HL-60 (cell line): ENCODE measurements at regions not wholly inside any gene's neighbourhood (a gene's known extent, or its start where the extent isn't known, plus 50 kb on each side); places are given as distances from the start of the nearest gene placed in this dataset.
"Not testable (repeated sequence)": the region's sequence is repeated elsewhere in the genome, so short reads cannot be mapped to it uniquely, and the experiment has no call there.

Source experiments
- DNase-seq, 2 experiments: peaks; one replicate each; pipeline ENCODE4 v3.0.0-alpha.2; 2010 to 2020; ENCODE audit warnings: low read depth in 1 of 2, low spot score in 1 of 2
- H3K27ac ChIP-seq: fragments of 250-450 bp; sonication (Bioruptor Pico); replicated peaks from 2 replicates; pipeline ENCODE4 v1.5.1; 2020; ENCODE audit warnings: mild to moderate bottlenecking, moderate library complexity
- H3K27me3 ChIP-seq: fragments of 250-450 bp; sonication (Bioruptor Pico); 2 replicates; pipeline ENCODE4 v1.5.1; 2021; ENCODE audit warnings: mild to moderate bottlenecking, moderate library complexity; ENCODE audit not compliant: insufficient read depth, poor library complexity, severe bottlenecking
- H3K4me3 ChIP-seq: replicated peaks from 2 replicates; pipeline ENCODE4 v1.5.1; 2011; ENCODE audit warnings: mild to moderate bottlenecking, control low read depth, low read length; ENCODE audit not compliant: insufficient read depth
- GABPA ChIP-seq: IDR thresholded peaks from 2 replicates; pipeline ENCODE4 v1.6.1; 2012; ENCODE audit warnings: low read depth
- POLR2AphosphoS5 ChIP-seq: IDR thresholded peaks from 2 replicates; pipeline ENCODE4 v1.6.1; 2012; ENCODE audit warnings: low read depth
- SPI1 ChIP-seq: IDR thresholded peaks from 2 replicates; pipeline ENCODE4 v1.6.1; 2012; ENCODE audit warnings: low read depth, mild to moderate bottlenecking, borderline replicate concordance
- TF ChIP-seq, protein P1 (sequence below): IDR thresholded peaks from one replicate; pipeline ENCODE4 v1.5.1; 2011; ENCODE audit warnings: low read length, control low read depth, inconsistent platforms; ENCODE audit not compliant: insufficient read depth
- TF ChIP-seq, protein P2 (sequence below): IDR thresholded peaks from 2 replicates; pipeline ENCODE4 v1.6.1; 2012; ENCODE audit warnings: low read depth; ENCODE audit not compliant: insufficient replicate concordance

DNA sequence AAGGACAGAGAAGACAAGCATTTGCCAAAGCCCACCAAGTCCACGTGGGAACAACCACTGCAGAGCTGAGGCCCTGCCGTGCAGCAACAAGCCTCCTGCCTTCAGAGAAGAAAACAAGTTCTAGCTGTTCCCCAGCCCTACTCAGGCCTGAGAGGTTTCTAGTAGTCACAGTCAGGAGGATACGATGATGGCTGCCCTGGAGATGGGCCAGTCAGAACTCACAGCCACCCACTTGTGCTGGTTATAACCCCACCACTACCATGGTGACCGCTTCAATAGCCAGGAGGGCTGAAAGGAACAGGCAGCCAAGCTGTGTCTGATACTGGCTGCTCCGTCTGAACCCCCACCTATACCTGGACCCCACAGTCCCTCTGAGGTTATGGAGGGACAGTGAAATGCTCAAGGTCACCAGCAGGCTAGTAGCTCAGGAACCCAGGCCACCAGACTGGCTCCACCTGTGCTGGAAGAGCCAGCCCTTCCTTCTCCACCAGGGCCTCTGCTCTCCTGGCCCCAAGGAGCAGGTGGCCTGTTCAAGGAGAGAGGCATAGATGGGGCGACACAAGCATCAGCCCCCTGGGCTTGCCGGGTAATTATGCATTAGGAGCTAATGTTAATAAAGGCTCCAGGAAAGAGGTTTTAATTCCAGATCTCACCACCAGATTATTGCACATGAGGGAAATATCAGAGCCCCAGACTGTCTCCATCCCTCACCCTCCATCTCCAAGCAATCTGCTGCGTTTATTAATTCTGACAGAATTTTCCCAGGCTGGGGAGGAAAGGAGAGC is 125.8 kb upstream of the PCBD1 start:
- TF ChIP-seq, protein P1, sequence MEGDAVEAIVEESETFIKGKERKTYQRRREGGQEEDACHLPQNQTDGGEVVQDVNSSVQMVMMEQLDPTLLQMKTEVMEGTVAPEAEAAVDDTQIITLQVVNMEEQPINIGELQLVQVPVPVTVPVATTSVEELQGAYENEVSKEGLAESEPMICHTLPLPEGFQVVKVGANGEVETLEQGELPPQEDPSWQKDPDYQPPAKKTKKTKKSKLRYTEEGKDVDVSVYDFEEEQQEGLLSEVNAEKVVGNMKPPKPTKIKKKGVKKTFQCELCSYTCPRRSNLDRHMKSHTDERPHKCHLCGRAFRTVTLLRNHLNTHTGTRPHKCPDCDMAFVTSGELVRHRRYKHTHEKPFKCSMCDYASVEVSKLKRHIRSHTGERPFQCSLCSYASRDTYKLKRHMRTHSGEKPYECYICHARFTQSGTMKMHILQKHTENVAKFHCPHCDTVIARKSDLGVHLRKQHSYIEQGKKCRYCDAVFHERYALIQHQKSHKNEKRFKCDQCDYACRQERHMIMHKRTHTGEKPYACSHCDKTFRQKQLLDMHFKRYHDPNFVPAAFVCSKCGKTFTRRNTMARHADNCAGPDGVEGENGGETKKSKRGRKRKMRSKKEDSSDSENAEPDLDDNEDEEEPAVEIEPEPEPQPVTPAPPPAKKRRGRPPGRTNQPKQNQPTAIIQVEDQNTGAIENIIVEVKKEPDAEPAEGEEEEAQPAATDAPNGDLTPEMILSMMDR, result no peak
- no peak for TF ChIP-seq SPI1
- TF ChIP-seq POLR2AphosphoS5, result no peak
- no peak for TF ChIP-seq GABPA
- TF ChIP-seq, protein P2, sequence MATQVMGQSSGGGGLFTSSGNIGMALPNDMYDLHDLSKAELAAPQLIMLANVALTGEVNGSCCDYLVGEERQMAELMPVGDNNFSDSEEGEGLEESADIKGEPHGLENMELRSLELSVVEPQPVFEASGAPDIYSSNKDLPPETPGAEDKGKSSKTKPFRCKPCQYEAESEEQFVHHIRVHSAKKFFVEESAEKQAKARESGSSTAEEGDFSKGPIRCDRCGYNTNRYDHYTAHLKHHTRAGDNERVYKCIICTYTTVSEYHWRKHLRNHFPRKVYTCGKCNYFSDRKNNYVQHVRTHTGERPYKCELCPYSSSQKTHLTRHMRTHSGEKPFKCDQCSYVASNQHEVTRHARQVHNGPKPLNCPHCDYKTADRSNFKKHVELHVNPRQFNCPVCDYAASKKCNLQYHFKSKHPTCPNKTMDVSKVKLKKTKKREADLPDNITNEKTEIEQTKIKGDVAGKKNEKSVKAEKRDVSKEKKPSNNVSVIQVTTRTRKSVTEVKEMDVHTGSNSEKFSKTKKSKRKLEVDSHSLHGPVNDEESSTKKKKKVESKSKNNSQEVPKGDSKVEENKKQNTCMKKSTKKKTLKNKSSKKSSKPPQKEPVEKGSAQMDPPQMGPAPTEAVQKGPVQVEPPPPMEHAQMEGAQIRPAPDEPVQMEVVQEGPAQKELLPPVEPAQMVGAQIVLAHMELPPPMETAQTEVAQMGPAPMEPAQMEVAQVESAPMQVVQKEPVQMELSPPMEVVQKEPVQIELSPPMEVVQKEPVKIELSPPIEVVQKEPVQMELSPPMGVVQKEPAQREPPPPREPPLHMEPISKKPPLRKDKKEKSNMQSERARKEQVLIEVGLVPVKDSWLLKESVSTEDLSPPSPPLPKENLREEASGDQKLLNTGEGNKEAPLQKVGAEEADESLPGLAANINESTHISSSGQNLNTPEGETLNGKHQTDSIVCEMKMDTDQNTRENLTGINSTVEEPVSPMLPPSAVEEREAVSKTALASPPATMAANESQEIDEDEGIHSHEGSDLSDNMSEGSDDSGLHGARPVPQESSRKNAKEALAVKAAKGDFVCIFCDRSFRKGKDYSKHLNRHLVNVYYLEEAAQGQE, result no peak
- no peak overlapping the region for H3K27ac ChIP-seq
- no peak for DNase-seq
- no peaks in the 10 kb centered on the region for H3K27me3 ChIP-seq
- H3K4me3 ChIP-seq, result no peak overlapping the region

DNA sequence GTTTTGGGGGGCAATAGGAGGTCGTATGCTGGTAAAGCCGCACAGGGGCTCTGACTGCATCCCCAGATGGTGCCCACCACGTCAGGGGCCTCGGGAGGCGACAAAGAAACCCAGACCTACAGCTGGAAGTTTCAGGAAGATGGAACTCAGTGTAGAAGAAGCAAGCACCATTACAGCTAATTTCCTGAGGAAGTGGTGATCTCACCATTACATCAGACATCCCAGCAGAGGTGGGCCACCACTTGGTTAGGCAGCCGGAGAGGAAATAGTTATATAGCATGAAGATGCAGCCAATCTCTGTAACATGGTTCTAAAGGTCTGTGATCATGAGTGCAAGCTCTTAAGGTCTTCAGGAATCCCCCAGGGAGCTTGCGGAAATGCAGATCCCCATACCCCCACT is 127.3 kb upstream of the PCBD1 start:
- peak in 1 of 2 experiments; percentile 14 for DNase-seq
- no peak overlapping the region for H3K27ac ChIP-seq
- no peak for TF ChIP-seq GABPA
- peak; percentile 18; the same call in 1 of the 2 replicates for TF ChIP-seq SPI1
- TF ChIP-seq POLR2AphosphoS5, result no peak
- H3K27me3 ChIP-seq, result no peaks in the 10 kb centered on the region
- no peak overlapping the region for H3K4me3 ChIP-seq

DNA sequence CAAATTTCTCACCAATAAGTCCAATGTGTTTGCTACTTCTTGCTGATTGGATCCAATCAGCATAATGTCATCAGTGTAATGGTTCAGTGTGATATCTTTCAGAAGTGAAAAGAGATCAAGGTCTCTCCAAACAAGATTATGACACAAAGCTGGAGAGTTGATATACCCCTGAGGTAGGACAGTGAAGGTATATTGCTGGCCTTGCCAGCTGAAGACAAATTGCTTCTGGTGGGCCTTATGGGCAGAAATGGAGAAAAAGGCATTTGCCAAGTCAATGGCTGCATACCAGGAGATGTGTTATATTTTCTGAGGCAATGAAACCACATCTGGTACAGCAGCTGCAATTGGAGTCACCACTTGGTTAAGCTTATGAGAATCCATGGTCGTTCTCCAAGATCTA is 131.7 kb upstream of the PCBD1 start:
- H3K27me3 ChIP-seq, DNase-seq, H3K27ac ChIP-seq, H3K4me3 ChIP-seq: not testable (repeated sequence)

DNA sequence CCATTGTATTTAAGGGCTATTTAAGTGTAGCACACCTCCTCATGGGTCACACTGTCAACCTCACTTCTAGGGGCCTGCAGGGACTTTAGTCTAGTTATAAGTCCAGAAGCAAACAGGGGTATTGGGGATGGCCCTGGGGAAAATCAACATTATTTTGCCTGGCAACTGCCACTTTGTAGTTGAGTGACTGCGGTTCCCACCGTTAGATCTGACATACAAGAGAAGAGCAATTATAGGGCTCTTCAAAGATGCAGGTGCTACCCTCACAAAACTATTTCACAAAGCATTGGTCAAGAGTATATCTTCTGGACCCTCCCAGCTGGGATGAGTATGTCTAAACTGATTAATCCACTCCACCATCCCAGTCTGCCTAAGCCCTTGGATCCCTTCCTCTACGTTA is 133.0 kb upstream of the PCBD1 start:
- H3K27ac ChIP-seq, result no peak overlapping the region
- TF ChIP-seq GABPA (no peak), SPI1 (no peak)
- DNase-seq, result no peak
- no peaks in the 10 kb centered on the region for H3K27me3 ChIP-seq
- H3K4me3 ChIP-seq, result no peak overlapping the region

DNA sequence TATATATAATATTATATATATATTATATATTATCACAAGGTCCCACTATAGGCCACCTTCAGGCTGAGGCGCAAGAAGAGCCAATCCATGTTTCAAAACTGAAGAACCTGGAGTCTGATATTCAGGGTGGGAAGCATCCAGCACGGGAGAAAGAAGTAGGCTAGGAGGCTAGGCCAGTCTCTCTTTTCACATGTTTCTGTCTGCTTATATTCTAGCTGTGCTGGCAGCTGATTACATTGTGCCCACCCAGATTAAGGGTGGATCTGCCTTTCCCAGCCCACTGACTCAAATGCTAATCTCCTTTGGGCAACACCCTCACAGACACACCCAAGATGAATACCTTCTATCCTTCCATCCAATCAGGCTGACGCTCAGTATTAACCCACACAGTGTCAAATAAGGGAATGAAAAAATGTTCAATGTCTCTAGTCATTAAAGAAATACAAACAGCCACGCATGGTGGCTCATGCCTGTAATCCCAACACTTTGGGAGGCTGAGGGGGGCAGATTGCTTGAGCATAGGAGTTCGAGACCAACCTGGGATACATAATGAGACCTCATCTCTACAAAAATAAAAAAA is 135.4 kb upstream of the PCBD1 start:
- no peak for DNase-seq
- Histone ChIP-seq H3K27ac (no peak overlapping the region), H3K4me3 (no peak overlapping the region), H3K27me3 (no peaks in the 10 kb centered on the region)
- TF ChIP-seq GABPA (no peak), POLR2AphosphoS5 (no peak), SPI1 (no peak)
- TF ChIP-seq, protein P1, result no peak
- TF ChIP-seq, protein P2, result no peak
